Activated CD4-positive, alpha-beta T cell treated with anti-CD3 and anti-CD28 coated beads for 48 hours (primary cell): ENCODE measurements at regions not wholly inside any gene's neighbourhood (a gene's known extent, or its start where the extent isn't known, plus 50 kb on each side); places are given as distances from the start of the nearest gene placed in this dataset.

Experiments
- DNase-seq: peaks from one replicate; pipeline ENCODE4 v3.0.0-alpha.2; 2020

- DNase-seq: no peak
Observed at GRCh38 chr1:4395676-4396075, 258.7 kb upstream of the AJAP1 start.

GRCh38 chr1:4396551-4396950 lies 257.9 kb upstream of the AJAP1 start:
- no peak for DNase-seq

GRCh38 chr1:4397196-4397595 lies 257.2 kb upstream of the AJAP1 start:
- no peak for DNase-seq

- no peak for DNase-seq
Observed at GRCh38 chr1:4402032-4402431, 252.4 kb upstream of the AJAP1 start.

- no peak for DNase-seq
Observed at GRCh38 chr1:4404854-4405590, 249.4 kb upstream of the AJAP1 start.

GRCh38 chr1:4407851-4408250 lies 246.6 kb upstream of the AJAP1 start:
- DNase-seq: no peak

GRCh38 chr1:4408380-4408779 lies 246.0 kb upstream of the AJAP1 start:
- DNase-seq: no peak

- no peak for DNase-seq
Observed at GRCh38 chr1:4411862-4412261, 242.5 kb upstream of the AJAP1 start.

- DNase-seq: no peak
Observed at GRCh38 chr1:4415476-4415875, 238.9 kb upstream of the AJAP1 start.

- DNase-seq: no peak
Observed at GRCh38 chr1:4416189-4416588, 238.2 kb upstream of the AJAP1 start.

- DNase-seq: no peak
Observed at GRCh38 chr1:4418021-4418420, 236.4 kb upstream of the AJAP1 start.

- no peak for DNase-seq
Observed at GRCh38 chr1:4421986-4422385, 232.4 kb upstream of the AJAP1 start.

GRCh38 chr1:4422504-4423289 lies 231.7 kb upstream of the AJAP1 start:
- no peak for DNase-seq

- no peak for DNase-seq
Observed at GRCh38 chr1:4424254-4424653, 230.2 kb upstream of the AJAP1 start.

GRCh38 chr1:4424766-4425165 lies 229.6 kb upstream of the AJAP1 start:
- no peak for DNase-seq

GRCh38 chr1:4425892-4426291 lies 228.5 kb upstream of the AJAP1 start:
- peak; percentile 23 for DNase-seq

GRCh38 chr1:4428711-4429110 lies 225.7 kb upstream of the AJAP1 start:
- DNase-seq: no peak

- DNase-seq: no peak
Observed at GRCh38 chr1:4430406-4431365, 223.7 kb upstream of the AJAP1 start.

- DNase-seq: no peak
Observed at GRCh38 chr1:4431491-4431890, 222.9 kb upstream of the AJAP1 start.

GRCh38 chr1:4433075-4433474 lies 221.3 kb upstream of the AJAP1 start:
- no peak for DNase-seq

- no peak for DNase-seq
Observed at GRCh38 chr1:4444086-4444485, 210.3 kb upstream of the AJAP1 start.

- no peak for DNase-seq
Observed at GRCh38 chr1:4447778-4448420, 206.5 kb upstream of the AJAP1 start.

- no peak for DNase-seq
Observed at GRCh38 chr1:4449972-4450371, 204.4 kb upstream of the AJAP1 start.
